Panc1 (cell line): ENCODE measurements at regions not wholly inside any gene's neighbourhood (a gene's known extent, or its start where the extent isn't known, plus 50 kb on each side); places are given as distances from the start of the nearest gene placed in this dataset.

Experiments used
- POLR2AphosphoS5 ChIP-seq: IDR thresholded peaks from 2 replicates; pipeline ENCODE4 v1.6.1; 2012; ENCODE audit warnings: mild to moderate bottlenecking, low read depth, low read length, moderate library complexity
- SIN3A ChIP-seq: IDR thresholded peaks from 2 replicates; pipeline ENCODE4 v1.6.1; 2012; ENCODE audit warnings: low read depth, mild to moderate bottlenecking, low read length, moderate library complexity, borderline replicate concordance; ENCODE audit not compliant: insufficient read depth
- TCF7L2 ChIP-seq: IDR thresholded peaks from 2 replicates; pipeline ENCODE4 v1.6.1; 2011; ENCODE audit warnings: mild to moderate bottlenecking, low read depth, low read length, inconsistent platforms
- TF ChIP-seq, protein P1 (sequence below): fragments of 450-650 bp; IDR thresholded peaks from 2 replicates; pipeline ENCODE4 v1.5.1; 2017; ENCODE audit warnings: mild to moderate bottlenecking
- TF ChIP-seq, protein P2 (sequence below), 2 experiments: IDR thresholded peaks; 2 replicates each; pipeline ENCODE4 v1.6.1; 2011 to 2012; ENCODE audit warnings: low read depth in 2 of 2, control low read depth in 1 of 2, low read length in 1 of 2, mild to moderate bottlenecking in 1 of 2, moderate library complexity in 1 of 2; ENCODE audit not compliant: insufficient read depth in 1 of 2

DNA sequence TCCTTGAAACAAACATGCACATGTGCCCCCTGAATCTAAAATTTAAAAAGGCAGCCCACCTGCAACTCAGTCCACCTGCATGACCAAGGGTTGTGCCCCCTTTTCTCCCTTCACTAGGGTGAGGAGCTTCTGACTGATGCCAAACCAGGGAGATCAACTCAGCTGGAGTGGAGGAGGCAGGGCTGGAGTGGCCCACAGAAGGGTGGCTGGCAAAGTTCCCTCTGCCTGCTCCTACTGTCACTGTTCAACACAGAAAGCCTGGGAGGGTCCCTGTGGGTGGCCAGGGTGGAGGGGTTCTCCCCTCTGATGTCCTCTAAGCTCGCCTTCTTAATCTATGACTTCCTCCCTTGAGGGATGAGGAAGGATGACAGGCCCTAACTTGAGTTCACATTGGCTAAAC, 55.7 kb upstream of the ANTXRL start:
- TF ChIP-seq POLR2AphosphoS5 (no peak), TCF7L2 (no peak), SIN3A (no peak)
- TF ChIP-seq, protein P1, sequence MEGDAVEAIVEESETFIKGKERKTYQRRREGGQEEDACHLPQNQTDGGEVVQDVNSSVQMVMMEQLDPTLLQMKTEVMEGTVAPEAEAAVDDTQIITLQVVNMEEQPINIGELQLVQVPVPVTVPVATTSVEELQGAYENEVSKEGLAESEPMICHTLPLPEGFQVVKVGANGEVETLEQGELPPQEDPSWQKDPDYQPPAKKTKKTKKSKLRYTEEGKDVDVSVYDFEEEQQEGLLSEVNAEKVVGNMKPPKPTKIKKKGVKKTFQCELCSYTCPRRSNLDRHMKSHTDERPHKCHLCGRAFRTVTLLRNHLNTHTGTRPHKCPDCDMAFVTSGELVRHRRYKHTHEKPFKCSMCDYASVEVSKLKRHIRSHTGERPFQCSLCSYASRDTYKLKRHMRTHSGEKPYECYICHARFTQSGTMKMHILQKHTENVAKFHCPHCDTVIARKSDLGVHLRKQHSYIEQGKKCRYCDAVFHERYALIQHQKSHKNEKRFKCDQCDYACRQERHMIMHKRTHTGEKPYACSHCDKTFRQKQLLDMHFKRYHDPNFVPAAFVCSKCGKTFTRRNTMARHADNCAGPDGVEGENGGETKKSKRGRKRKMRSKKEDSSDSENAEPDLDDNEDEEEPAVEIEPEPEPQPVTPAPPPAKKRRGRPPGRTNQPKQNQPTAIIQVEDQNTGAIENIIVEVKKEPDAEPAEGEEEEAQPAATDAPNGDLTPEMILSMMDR, result no peak
- TF ChIP-seq, protein P2, sequence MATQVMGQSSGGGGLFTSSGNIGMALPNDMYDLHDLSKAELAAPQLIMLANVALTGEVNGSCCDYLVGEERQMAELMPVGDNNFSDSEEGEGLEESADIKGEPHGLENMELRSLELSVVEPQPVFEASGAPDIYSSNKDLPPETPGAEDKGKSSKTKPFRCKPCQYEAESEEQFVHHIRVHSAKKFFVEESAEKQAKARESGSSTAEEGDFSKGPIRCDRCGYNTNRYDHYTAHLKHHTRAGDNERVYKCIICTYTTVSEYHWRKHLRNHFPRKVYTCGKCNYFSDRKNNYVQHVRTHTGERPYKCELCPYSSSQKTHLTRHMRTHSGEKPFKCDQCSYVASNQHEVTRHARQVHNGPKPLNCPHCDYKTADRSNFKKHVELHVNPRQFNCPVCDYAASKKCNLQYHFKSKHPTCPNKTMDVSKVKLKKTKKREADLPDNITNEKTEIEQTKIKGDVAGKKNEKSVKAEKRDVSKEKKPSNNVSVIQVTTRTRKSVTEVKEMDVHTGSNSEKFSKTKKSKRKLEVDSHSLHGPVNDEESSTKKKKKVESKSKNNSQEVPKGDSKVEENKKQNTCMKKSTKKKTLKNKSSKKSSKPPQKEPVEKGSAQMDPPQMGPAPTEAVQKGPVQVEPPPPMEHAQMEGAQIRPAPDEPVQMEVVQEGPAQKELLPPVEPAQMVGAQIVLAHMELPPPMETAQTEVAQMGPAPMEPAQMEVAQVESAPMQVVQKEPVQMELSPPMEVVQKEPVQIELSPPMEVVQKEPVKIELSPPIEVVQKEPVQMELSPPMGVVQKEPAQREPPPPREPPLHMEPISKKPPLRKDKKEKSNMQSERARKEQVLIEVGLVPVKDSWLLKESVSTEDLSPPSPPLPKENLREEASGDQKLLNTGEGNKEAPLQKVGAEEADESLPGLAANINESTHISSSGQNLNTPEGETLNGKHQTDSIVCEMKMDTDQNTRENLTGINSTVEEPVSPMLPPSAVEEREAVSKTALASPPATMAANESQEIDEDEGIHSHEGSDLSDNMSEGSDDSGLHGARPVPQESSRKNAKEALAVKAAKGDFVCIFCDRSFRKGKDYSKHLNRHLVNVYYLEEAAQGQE (IDR thresholded peaks at IDR 0.05; ENCODE audit: insufficient read depth in 1 of 2, low read depth in 2 of 2, low read length in 1 of 2), result no peak
